Mesenchymal stem cell (in vitro differentiated cells and primary cell): ENCODE measurements at regions not wholly inside any gene's neighbourhood (a gene's known extent, or its start where the extent isn't known, plus 50 kb on each side); places are given as distances from the start of the nearest gene placed in this dataset.

Source experiments
- DNase-seq: peaks from one replicate; pipeline ENCODE4 v3.0.0-alpha.2; 2013
- H2AFZ ChIP-seq: one replicate; pipeline ENCODE4 v1.6.1; 2013; ENCODE audit warnings: low read depth, mild to moderate bottlenecking, control low read depth, inconsistent platforms, low read length, moderate library complexity
- H2AK5ac ChIP-seq: 2 replicates; pipeline ENCODE4 v1.6.1; 2013; ENCODE audit warnings: low read length, moderate library complexity, mild to moderate bottlenecking, inconsistent platforms; ENCODE audit not compliant: severe bottlenecking
- H2BK120ac ChIP-seq: one replicate; pipeline ENCODE4 v1.6.1; 2013; ENCODE audit warnings: low read depth, mild to moderate bottlenecking, inconsistent platforms, low read length, moderate library complexity
- H2BK12ac ChIP-seq, 2 experiments: one replicate each; pipeline ENCODE4 v1.6.1; 2013; ENCODE audit warnings: inconsistent platforms in 2 of 2, low read length in 2 of 2, mild to moderate bottlenecking in 2 of 2, moderate library complexity in 2 of 2, control low read depth in 1 of 2
- H2BK15ac ChIP-seq: one replicate; pipeline ENCODE4 v1.6.1; 2013; ENCODE audit warnings: mild to moderate bottlenecking, low read depth, inconsistent platforms; ENCODE audit not compliant: poor library complexity, severe bottlenecking
- H2BK5ac ChIP-seq: 2 replicates; pipeline ENCODE4 v1.6.1; 2013; ENCODE audit warnings: low read depth, mild to moderate bottlenecking, low read length, control low read depth, inconsistent platforms; ENCODE audit not compliant: poor library complexity, severe bottlenecking
- H3K14ac ChIP-seq, 2 experiments: one replicate each; pipeline ENCODE4 v1.6.1; 2013; ENCODE audit warnings: inconsistent platforms in 2 of 2, low read length in 2 of 2, control low read depth in 1 of 2, mild to moderate bottlenecking in 1 of 2, moderate library complexity in 1 of 2
- H3K18ac ChIP-seq, 2 experiments: one replicate each; pipeline ENCODE4 v1.6.1; 2013; ENCODE audit warnings: inconsistent platforms in 2 of 2, low read length in 2 of 2, control low read depth in 1 of 2, low read depth in 1 of 2, mild to moderate bottlenecking in 1 of 2
- H3K23ac ChIP-seq, 2 experiments: one replicate each; pipeline ENCODE4 v1.6.1; 2013; ENCODE audit warnings: inconsistent platforms in 2 of 2, low read length in 2 of 2, mild to moderate bottlenecking in 2 of 2, moderate library complexity in 2 of 2, control low read depth in 1 of 2
- H3K27ac ChIP-seq: 2 replicates; pipeline ENCODE4 v1.5.1; 2013; ENCODE audit warnings: mild to moderate bottlenecking, moderate library complexity, low read length, control low read depth, inconsistent platforms; ENCODE audit not compliant: poor library complexity, severe bottlenecking
- H3K27me3 ChIP-seq, 2 experiments: 2 replicates each; pipeline versions ENCODE4 v1.6.1 to v1.7.0; 2013; ENCODE audit warnings: low read length in 2 of 2, mild to moderate bottlenecking in 2 of 2, moderate library complexity in 2 of 2, control low read depth in 1 of 2, inconsistent platforms in 1 of 2; ENCODE audit not compliant: control insufficient read depth in 1 of 2, insufficient read depth in 1 of 2
- H3K36me3 ChIP-seq, 2 experiments: 2 replicates each; pipeline versions ENCODE4 v1.6.1 to v1.7.0; 2013; ENCODE audit warnings: low read length in 2 of 2, control low read depth in 1 of 2, inconsistent platforms in 1 of 2, low read depth in 1 of 2, mild to moderate bottlenecking in 1 of 2; ENCODE audit not compliant: insufficient read depth in 2 of 2, control insufficient read depth in 1 of 2
- H3K4ac ChIP-seq, 2 experiments: one replicate each; pipeline ENCODE4 v1.6.1; 2013; ENCODE audit warnings: inconsistent platforms in 2 of 2, low read length in 2 of 2, mild to moderate bottlenecking in 2 of 2, moderate library complexity in 2 of 2, control low read depth in 1 of 2, low read depth in 1 of 2
- H3K4me1 ChIP-seq: 2 replicates; pipeline ENCODE4 v1.6.1; 2013; ENCODE audit warnings: low read depth, low read length, control low read depth; ENCODE audit not compliant: control insufficient read depth, insufficient read depth
- H3K4me2 ChIP-seq: 2 replicates; pipeline ENCODE4 v1.6.1; 2013; ENCODE audit warnings: low read length, mild to moderate bottlenecking, inconsistent platforms; ENCODE audit not compliant: poor library complexity, severe bottlenecking
- H3K4me3 ChIP-seq, 2 experiments: 2 replicates each; pipeline versions ENCODE4 v1.5.1 to v1.7.0; 2013; ENCODE audit warnings: low read length in 2 of 2, mild to moderate bottlenecking in 2 of 2, control low read depth in 1 of 2, low read depth in 1 of 2; ENCODE audit not compliant: insufficient read depth in 1 of 2
- H3K79me1 ChIP-seq: replicated peaks from 2 replicates; pipeline ENCODE4 v1.6.1; 2013; ENCODE audit warnings: mild to moderate bottlenecking, control low read depth, low read length, inconsistent platforms; ENCODE audit not compliant: poor library complexity, severe bottlenecking
- H3K9ac ChIP-seq: 2 replicates; pipeline ENCODE4 v1.7.0; 2013; ENCODE audit warnings: mild to moderate bottlenecking, low read length, moderate library complexity
- H3K9me3 ChIP-seq: 2 replicates; pipeline ENCODE4 v1.7.0; 2013; ENCODE audit warnings: mild to moderate bottlenecking, low read length; ENCODE audit not compliant: control insufficient read depth
- H4K8ac ChIP-seq: one replicate; pipeline ENCODE4 v1.6.1; 2013; ENCODE audit warnings: inconsistent platforms, mild to moderate bottlenecking, low read length, moderate library complexity
- H4K91ac ChIP-seq: one replicate; pipeline ENCODE4 v1.6.1; 2013; ENCODE audit warnings: mild to moderate bottlenecking, low read length, inconsistent platforms
- WGBS: methylation state at CpG from one replicate; pipeline ENCODE4 v1.1.7; 2013; ENCODE audit warnings: mixed read lengths; 5-methylcytosine and 5-hydroxymethylcytosine counted together

- peak overlapping the region in 1 of 2 experiments; percentile 95 for H3K14ac ChIP-seq
- H2AK5ac ChIP-seq: peak overlapping the region; percentile 66
- peak overlapping the region; percentile 57 for H2AFZ ChIP-seq
- peak overlapping the region; percentile 46 for H2BK5ac ChIP-seq
- H3K4me2 ChIP-seq: peak overlapping the region; percentile 64
- H3K23ac ChIP-seq: peak overlapping the region in 1 of 2 experiments; percentile 83
- peak; percentile 82 for DNase-seq
- H2BK120ac ChIP-seq: peak overlapping the region; percentile 77
- peak overlapping the region; percentile 91 to 99 for H2BK12ac ChIP-seq
- H3K4ac ChIP-seq: peak overlapping the region; percentile 75 to 87
- peak overlapping the region; percentile 93 for H3K27ac ChIP-seq
- H3K18ac ChIP-seq: peak overlapping the region; percentile 79 to 91
- H3K9me3 ChIP-seq: no peaks in the 10 kb centered on the region
- H3K79me1 ChIP-seq: peaks cover 14% of the 10 kb centered on the region
- peak overlapping the region; percentile 68 for H3K9ac ChIP-seq
- H4K8ac ChIP-seq: peak overlapping the region; percentile 93
- peak overlapping the region; percentile 14 to 44 for H3K4me3 ChIP-seq
- peaks cover 20% of the 10 kb centered on the region for H3K4me1 ChIP-seq
- H3K36me3 ChIP-seq: no peaks in the 10 kb centered on the region
- H4K91ac ChIP-seq: peak overlapping the region; percentile 92
- no peaks in the 10 kb centered on the region for H3K27me3 ChIP-seq
- WGBS: 7% methylated on average over 11 of the region's 11 CpGs
- peak overlapping the region; percentile 73 for H2BK15ac ChIP-seq
Observed at GRCh38 chr3:159852821-159853505, 135.7 kb upstream of the IL12A start.

DNA sequence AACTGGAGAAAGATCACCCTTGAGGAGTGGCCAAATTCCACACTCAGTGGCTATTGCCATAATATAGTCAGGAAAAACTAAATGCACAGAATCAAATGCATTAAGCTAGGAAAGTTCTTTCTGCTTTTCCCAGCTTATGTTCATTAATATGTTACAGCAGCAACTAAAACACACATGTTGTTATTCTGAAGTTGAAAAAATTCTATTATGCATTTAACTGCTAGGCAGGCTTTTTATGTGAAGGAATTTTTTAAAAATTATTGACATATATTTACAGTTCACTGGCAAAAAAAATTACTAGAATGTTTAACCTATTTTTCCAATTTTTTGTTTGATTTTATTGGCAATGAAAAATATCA is 135.2 kb upstream of the IL12A start:
- H4K91ac ChIP-seq: no peak overlapping the region
- H3K27me3 ChIP-seq: no peaks in the 10 kb centered on the region

GRCh38 chr3:159854500-159855124 is 134.0 kb upstream of the IL12A start:
- H3K14ac ChIP-seq: no peak overlapping the region
- 0% methylated on average over 8 of the region's 8 CpGs for WGBS
- H3K36me3 ChIP-seq: no peaks in the 10 kb centered on the region

More for the DNA sequence above, 135.2 kb upstream of the IL12A start:
- H3K4ac ChIP-seq: no peak overlapping the region
- H3K27ac ChIP-seq: peak overlapping the region; percentile 93
- no peak overlapping the region for H3K23ac ChIP-seq
- H4K8ac ChIP-seq: no peak overlapping the region
- DNase-seq: no peak
- H2AFZ ChIP-seq: no peak overlapping the region
- H3K9ac ChIP-seq: peak overlapping the region; percentile 68
- no peak overlapping the region for H2BK15ac ChIP-seq
- no peak overlapping the region for H2BK120ac ChIP-seq
- H3K36me3 ChIP-seq: no peaks in the 10 kb centered on the region
- H3K9me3 ChIP-seq: no peaks in the 10 kb centered on the region
- H3K4me3 ChIP-seq: peak overlapping the region in 1 of 2 experiments; percentile 44
- no peak overlapping the region for H2BK12ac ChIP-seq
- H3K18ac ChIP-seq: no peak overlapping the region
- H2AK5ac ChIP-seq: no peak overlapping the region
- H3K79me1 ChIP-seq: peaks cover 16% of the 10 kb centered on the region
- H3K4me1 ChIP-seq: peaks cover 18% of the 10 kb centered on the region
- no peak overlapping the region for H2BK5ac ChIP-seq
- H3K14ac ChIP-seq: no peak overlapping the region
- no peak overlapping the region for H3K4me2 ChIP-seq

DNA sequence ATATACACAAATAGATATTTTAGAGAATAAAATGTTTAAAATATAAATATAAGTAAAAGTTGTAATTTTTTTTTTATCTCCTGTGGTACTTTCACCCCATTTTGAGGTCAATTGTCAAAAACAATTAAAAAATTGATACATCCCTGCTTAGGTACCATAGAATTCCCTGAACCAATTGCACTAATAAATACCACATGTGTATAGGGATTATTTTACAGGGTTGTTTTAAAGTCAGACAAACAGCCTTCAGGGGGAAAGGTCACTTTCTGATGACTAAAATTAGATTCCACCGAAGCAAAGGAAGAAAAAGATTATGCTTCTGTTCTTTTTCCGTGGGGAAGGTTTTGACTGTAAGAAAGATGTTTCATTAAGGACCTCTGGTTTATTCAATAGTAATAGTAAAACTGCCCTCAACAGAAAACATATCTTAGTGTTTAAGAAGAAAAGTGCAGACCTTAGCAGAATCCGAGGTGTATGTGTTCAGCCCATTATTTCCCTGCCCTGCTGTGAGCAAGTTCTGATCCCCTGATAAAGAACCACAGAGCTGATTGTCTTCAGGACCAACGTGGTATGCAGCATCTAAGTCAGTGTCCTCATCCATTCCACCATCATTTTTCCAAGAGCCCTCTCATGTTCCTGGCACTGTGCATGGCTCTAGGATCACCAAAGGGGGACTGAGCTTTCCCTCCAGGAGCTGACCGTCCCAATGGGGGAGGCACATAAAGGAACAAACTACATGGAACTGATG is 132.9 kb upstream of the IL12A start:
- Histone ChIP-seq H4K91ac (peak overlapping the region; percentile 44), H3K14ac (peak overlapping the region in 1 of 2 experiments; percentile 44), H3K4me3 (no peak overlapping the region), H3K27ac (peak overlapping the region; percentile 64), H3K4me1 (peaks cover 20% of the 10 kb centered on the region), H2BK120ac (no peak overlapping the region), H2AFZ (no peak overlapping the region), H3K4ac (peak overlapping the region; percentile 3 to 32), H3K36me3 (no peaks in the 10 kb centered on the region), H3K4me2 (no peak overlapping the region), H2AK5ac (peak overlapping the region; percentile 92), H2BK12ac (peak overlapping the region; percentile 6 to 27), H3K9ac (peak overlapping the region; percentile 59), H4K8ac (peak overlapping the region; percentile 90), H3K9me3 (no peaks in the 10 kb centered on the region), H3K18ac (peak overlapping the region; percentile 52 to 96), H3K27me3 (no peaks in the 10 kb centered on the region), H3K23ac (peak overlapping the region in 1 of 2 experiments; percentile 1), H2BK15ac (no peak overlapping the region), H2BK5ac (no peak overlapping the region), H3K79me1 (peaks cover 17% of the 10 kb centered on the region)
- peak; percentile 41 for DNase-seq
- WGBS: 25% methylated on average over 4 of the region's 5 CpGs

More at GRCh38 chr3:159854500-159855124, 134.0 kb upstream of the IL12A start:
- DNase-seq: peak; percentile 97
- H3K23ac ChIP-seq: no peak overlapping the region
- no peak overlapping the region for H2BK5ac ChIP-seq
- H3K79me1 ChIP-seq: peaks cover 16% of the 10 kb centered on the region
- peak overlapping the region; percentile 94 for H3K27ac ChIP-seq
- H3K9me3 ChIP-seq: no peaks in the 10 kb centered on the region
- peak overlapping the region; percentile 46 for H3K4me2 ChIP-seq
- H3K4me1 ChIP-seq: peaks cover 20% of the 10 kb centered on the region
- H2BK120ac ChIP-seq: no peak overlapping the region
- H4K91ac ChIP-seq: no peak overlapping the region
- no peak overlapping the region for H2BK15ac ChIP-seq
- no peak overlapping the region for H2AFZ ChIP-seq
- no peak overlapping the region for H3K4ac ChIP-seq
- peak overlapping the region in 1 of 2 experiments; percentile 28 for H3K4me3 ChIP-seq
- peak overlapping the region in 1 of 2 experiments; percentile 78 for H3K18ac ChIP-seq
- no peak overlapping the region for H2AK5ac ChIP-seq
- H4K8ac ChIP-seq: peak overlapping the region; percentile 1
- peak overlapping the region; percentile 59 for H3K9ac ChIP-seq
- H3K27me3 ChIP-seq: no peaks in the 10 kb centered on the region
- no peak overlapping the region for H2BK12ac ChIP-seq
